Neural cell (in vitro differentiated cells): ENCODE measurements at regions not wholly inside any gene's neighbourhood (a gene's known extent, or its start where the extent isn't known, plus 50 kb on each side); places are given as distances from the start of the nearest gene placed in this dataset.

Experiments used
- H2AFZ ChIP-seq: fragments of 200-600, 300-800 bp; sonication (generic), shearing (Covaris generic); 2 replicates; pipeline ENCODE4 v1.6.0; 2014; ENCODE audit warnings: low read depth, mild to moderate bottlenecking, antibody characterized with exemption, low read length, moderate library complexity
- H3F3A ChIP-seq: fragments of 200-600 bp; shearing (Covaris generic); 2 replicates; pipeline ENCODE4 v1.6.1; 2016; ENCODE audit warnings: mild to moderate bottlenecking, moderate library complexity, mixed read lengths, antibody characterized with exemption, low read length; ENCODE audit not compliant: insufficient read depth, poor library complexity, severe bottlenecking
- H3K27ac ChIP-seq: fragments of 200-600, 300-800 bp; sonication (generic), shearing (Covaris generic); 2 replicates; pipeline ENCODE4 v1.5.1; 2014; ENCODE audit warnings: mild to moderate bottlenecking, low read length, moderate library complexity
- H3K27me3 ChIP-seq: fragments of 300-800, 200-600 bp; sonication (generic), shearing (Covaris generic); 2 replicates; pipeline ENCODE4 v1.6.0; 2014; ENCODE audit warnings: mild to moderate bottlenecking, low read depth, low read length, moderate library complexity; ENCODE audit not compliant: insufficient read depth
- H3K36me3 ChIP-seq: fragments of 300-800, 200-600 bp; sonication (generic), shearing (Covaris generic); 2 replicates; pipeline ENCODE4 v1.5.1; 2014; ENCODE audit warnings: mild to moderate bottlenecking, antibody characterized with exemption, low read length, moderate library complexity; ENCODE audit not compliant: insufficient read depth
- H3K4me2 ChIP-seq: fragments of 300-800, 200-600 bp; sonication (generic), shearing (Covaris generic); 2 replicates; pipeline ENCODE4 v1.6.0; 2014; ENCODE audit warnings: mild to moderate bottlenecking, low read length
- H3K4me3 ChIP-seq: fragments of 300-800, 200-600 bp; sonication (generic), shearing (Covaris generic); 2 replicates; pipeline ENCODE4 v1.5.1; 2014; ENCODE audit warnings: mild to moderate bottlenecking, low read length, moderate library complexity
- H3K79me2 ChIP-seq: fragments of 200-600 bp; shearing (Covaris generic); replicated peaks from 2 replicates; pipeline ENCODE4 v1.6.0; 2014; ENCODE audit warnings: mild to moderate bottlenecking, low read length, moderate library complexity; ENCODE audit not compliant: insufficient read depth
- H3K9ac ChIP-seq: fragments of 300-800, 200-600 bp; sonication (generic), shearing (Covaris generic); 2 replicates; pipeline ENCODE4 v1.6.1; 2016; ENCODE audit warnings: mild to moderate bottlenecking, low read length, mixed read lengths
- H3K9me2 ChIP-seq: fragments of 200-600 bp; shearing (Covaris generic); 2 replicates; pipeline ENCODE4 v1.6.1; 2016; ENCODE audit warnings: mild to moderate bottlenecking, low read length, mixed read lengths; ENCODE audit not compliant: insufficient read depth
- H3K9me3 ChIP-seq: fragments of 200-600, 300-800 bp; sonication (generic), shearing (Covaris generic); 2 replicates; pipeline ENCODE4 v1.6.1; 2016; ENCODE audit warnings: mild to moderate bottlenecking, mixed run types, low read length, moderate library complexity, mixed read lengths
- H4K20me1 ChIP-seq: fragments of 200-600 bp; shearing (Covaris generic); 2 replicates; pipeline ENCODE4 v1.6.1; 2016; ENCODE audit warnings: mild to moderate bottlenecking, mixed run types; ENCODE audit not compliant: insufficient read depth
- CTCF ChIP-seq: fragments of 450-650 bp; IDR thresholded peaks from 2 replicates; pipeline ENCODE4 v1.5.1; 2014; ENCODE audit warnings: antibody characterized with exemption, mild to moderate bottlenecking, moderate library complexity; ENCODE audit not compliant: poor library complexity, severe bottlenecking
- EP300 ChIP-seq: fragments of 450-650 bp; conservative IDR thresholded peaks from 2 replicates; pipeline ENCODE4 v1.6.1; 2014; ENCODE audit warnings: antibody characterized with exemption, mild to moderate bottlenecking, moderate library complexity; ENCODE audit not compliant: poor library complexity, severe bottlenecking
- EZH2 ChIP-seq: fragments of 200-600, 300-800 bp; shearing (Covaris generic), sonication (generic); IDR thresholded peaks from 2 replicates; pipeline ENCODE4 v1.6.1; 2014; ENCODE audit warnings: antibody characterized with exemption, low read length, borderline replicate concordance, mild to moderate bottlenecking; ENCODE audit not compliant: insufficient read depth, poor library complexity, severe bottlenecking
- POLR2AphosphoS5 ChIP-seq: IDR thresholded peaks from 2 replicates; pipeline ENCODE4 v1.6.1; 2012
- RAD21 ChIP-seq: fragments of 450-650 bp; conservative IDR thresholded peaks from 2 replicates; pipeline ENCODE4 v1.6.1; 2014; ENCODE audit warnings: antibody characterized with exemption, mild to moderate bottlenecking, moderate library complexity
- SMC3 ChIP-seq: fragments of 450-650 bp; conservative IDR thresholded peaks from 2 replicates; pipeline ENCODE4 v1.6.1; 2014; ENCODE audit warnings: antibody characterized with exemption, mild to moderate bottlenecking, moderate library complexity; ENCODE audit not compliant: poor library complexity
- TAF1 ChIP-seq: IDR thresholded peaks from 2 replicates; pipeline ENCODE4 v1.6.1; 2012; ENCODE audit warnings: low read depth
- TF ChIP-seq, protein P1 (sequence below): IDR thresholded peaks from 2 replicates; pipeline ENCODE4 v1.6.1; 2012; ENCODE audit warnings: borderline replicate concordance

- TF ChIP-seq POLR2AphosphoS5 (no peak), RAD21 (no peak), TAF1 (no peak), SMC3 (no peak), CTCF (no peak)
- TF ChIP-seq, protein P1, sequence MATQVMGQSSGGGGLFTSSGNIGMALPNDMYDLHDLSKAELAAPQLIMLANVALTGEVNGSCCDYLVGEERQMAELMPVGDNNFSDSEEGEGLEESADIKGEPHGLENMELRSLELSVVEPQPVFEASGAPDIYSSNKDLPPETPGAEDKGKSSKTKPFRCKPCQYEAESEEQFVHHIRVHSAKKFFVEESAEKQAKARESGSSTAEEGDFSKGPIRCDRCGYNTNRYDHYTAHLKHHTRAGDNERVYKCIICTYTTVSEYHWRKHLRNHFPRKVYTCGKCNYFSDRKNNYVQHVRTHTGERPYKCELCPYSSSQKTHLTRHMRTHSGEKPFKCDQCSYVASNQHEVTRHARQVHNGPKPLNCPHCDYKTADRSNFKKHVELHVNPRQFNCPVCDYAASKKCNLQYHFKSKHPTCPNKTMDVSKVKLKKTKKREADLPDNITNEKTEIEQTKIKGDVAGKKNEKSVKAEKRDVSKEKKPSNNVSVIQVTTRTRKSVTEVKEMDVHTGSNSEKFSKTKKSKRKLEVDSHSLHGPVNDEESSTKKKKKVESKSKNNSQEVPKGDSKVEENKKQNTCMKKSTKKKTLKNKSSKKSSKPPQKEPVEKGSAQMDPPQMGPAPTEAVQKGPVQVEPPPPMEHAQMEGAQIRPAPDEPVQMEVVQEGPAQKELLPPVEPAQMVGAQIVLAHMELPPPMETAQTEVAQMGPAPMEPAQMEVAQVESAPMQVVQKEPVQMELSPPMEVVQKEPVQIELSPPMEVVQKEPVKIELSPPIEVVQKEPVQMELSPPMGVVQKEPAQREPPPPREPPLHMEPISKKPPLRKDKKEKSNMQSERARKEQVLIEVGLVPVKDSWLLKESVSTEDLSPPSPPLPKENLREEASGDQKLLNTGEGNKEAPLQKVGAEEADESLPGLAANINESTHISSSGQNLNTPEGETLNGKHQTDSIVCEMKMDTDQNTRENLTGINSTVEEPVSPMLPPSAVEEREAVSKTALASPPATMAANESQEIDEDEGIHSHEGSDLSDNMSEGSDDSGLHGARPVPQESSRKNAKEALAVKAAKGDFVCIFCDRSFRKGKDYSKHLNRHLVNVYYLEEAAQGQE: no peak
- no peaks in the 10 kb centered on the region for H3K9me3 ChIP-seq
- no peak overlapping the region for H3K27ac ChIP-seq
- H3K36me3 ChIP-seq: no peaks in the 10 kb centered on the region
- H3K27me3 ChIP-seq: no peaks in the 10 kb centered on the region
- H4K20me1 ChIP-seq: no peaks in the 10 kb centered on the region
- H3K4me3 ChIP-seq: no peak overlapping the region
- H3K79me2 ChIP-seq: no peaks in the 10 kb centered on the region
- H3F3A ChIP-seq: no peaks in the 10 kb centered on the region
- no peaks in the 10 kb centered on the region for H3K9me2 ChIP-seq
- H3K4me2 ChIP-seq: no peak overlapping the region
- H2AFZ ChIP-seq: no peak overlapping the region
- no peak overlapping the region for H3K9ac ChIP-seq
These were observed 372.7 kb upstream of the AKR1E2 start for GRCh38 chr10:4453276-4453675.

- Histone ChIP-seq H3K4me3 (peak overlapping the region; percentile 7), H4K20me1 (no peaks in the 10 kb centered on the region), H3K9me2 (no peaks in the 10 kb centered on the region), H3K9ac (peak overlapping the region; percentile 21), H3F3A (no peaks in the 10 kb centered on the region), H3K79me2 (no peaks in the 10 kb centered on the region), H3K9me3 (no peaks in the 10 kb centered on the region), H3K27me3 (no peaks in the 10 kb centered on the region), H2AFZ (no peak overlapping the region), H3K4me2 (peak overlapping the region; percentile 3), H3K36me3 (no peaks in the 10 kb centered on the region), H3K27ac (peak overlapping the region; percentile 77)
- TF ChIP-seq, protein P1: no peak
- TF ChIP-seq POLR2AphosphoS5 (peak; percentile 59), RAD21 (no peak), EP300 (peak; percentile 72), EZH2 (no peak), SMC3 (peak; percentile 26)
These were observed 374.8 kb upstream of the AKR1E2 start for GRCh38 chr10:4450981-4451908.
